OCI-LY1 (cell line): ENCODE measurements at regions not wholly inside any gene's neighbourhood (a gene's known extent, or its start where the extent isn't known, plus 50 kb on each side); places are given as distances from the start of the nearest gene placed in this dataset.

Experiments
- H2AFZ ChIP-seq: fragments of 200-600 bp; sonication (generic), shearing (Covaris generic); 2 replicates; pipeline ENCODE4 v1.6.0; 2014; ENCODE audit warnings: antibody characterized with exemption, mild to moderate bottlenecking, low read length
- H3F3A ChIP-seq: fragments of 200-600 bp; sonication (generic), shearing (Covaris generic); 2 replicates; pipeline ENCODE4 v1.6.0; 2014; ENCODE audit warnings: mild to moderate bottlenecking, antibody characterized with exemption, low read length, moderate library complexity; ENCODE audit not compliant: insufficient read depth
- H3K27ac ChIP-seq: fragments of 200-600 bp; sonication (generic); 2 replicates; pipeline ENCODE4 v1.5.1; 2014; ENCODE audit warnings: low read length, mixed run types, mild to moderate bottlenecking, low read depth; ENCODE audit not compliant: poor library complexity, severe bottlenecking
- H3K27me3 ChIP-seq: fragments of 200-600 bp; sonication (generic); 2 replicates; pipeline ENCODE4 v1.6.0; 2014; ENCODE audit warnings: antibody characterized with exemption, mild to moderate bottlenecking, low read length, moderate library complexity; ENCODE audit not compliant: insufficient read depth
- H3K36me3 ChIP-seq: fragments of 200-600 bp; sonication (generic); 2 replicates; pipeline ENCODE4 v1.6.1; 2014; ENCODE audit warnings: mild to moderate bottlenecking, antibody characterized with exemption, low read length, moderate library complexity, mixed read lengths; ENCODE audit not compliant: insufficient read depth
- H3K4me1 ChIP-seq: fragments of 200-600 bp; sonication (generic); 2 replicates; pipeline ENCODE4 v1.5.1; 2014; ENCODE audit warnings: mild to moderate bottlenecking, low read length, moderate library complexity; ENCODE audit not compliant: insufficient read depth, severe bottlenecking
- H3K4me2 ChIP-seq: fragments of 200-600 bp; sonication (generic), shearing (Covaris generic); 2 replicates; pipeline ENCODE4 v1.6.1; 2014; ENCODE audit warnings: low read length
- H3K4me3 ChIP-seq: fragments of 200-600 bp; sonication (generic); 2 replicates; pipeline ENCODE4 v1.5.1; 2014; ENCODE audit warnings: low read length, low read depth, mild to moderate bottlenecking, mixed read lengths; ENCODE audit not compliant: poor library complexity, severe bottlenecking
- H3K79me2 ChIP-seq: fragments of 200-600 bp; shearing (Covaris generic); 2 replicates; pipeline ENCODE4 v1.6.1; 2016; ENCODE audit warnings: mixed run types, low read length, mixed read lengths; ENCODE audit not compliant: insufficient read depth
- H3K9ac ChIP-seq: fragments of 200-600 bp; sonication (generic), shearing (Covaris generic); 2 replicates; pipeline ENCODE4 v1.6.1; 2014; ENCODE audit warnings: mild to moderate bottlenecking, low read length, mixed read lengths
- H3K9me2 ChIP-seq: fragments of 200-600 bp; sonication (generic), shearing (Covaris generic); 2 replicates; pipeline ENCODE4 v1.6.1; 2014; ENCODE audit warnings: low read depth, mild to moderate bottlenecking, low read length, mixed read lengths
- H3K9me3 ChIP-seq: fragments of 200-600 bp; shearing (Covaris generic); 2 replicates; pipeline ENCODE4 v1.6.1; 2014; ENCODE audit warnings: low read length, mixed read lengths
- H4K20me1 ChIP-seq: fragments of 200-600 bp; sonication (generic), shearing (Covaris generic); 2 replicates; pipeline ENCODE4 v1.6.0; 2016; ENCODE audit warnings: mild to moderate bottlenecking, low read length; ENCODE audit not compliant: insufficient read depth
- CTCF ChIP-seq: fragments of 200-600 bp; sonication (generic), shearing (Covaris generic); IDR thresholded peaks from 2 replicates; pipeline ENCODE4 v1.5.1; 2017; ENCODE audit warnings: mild to moderate bottlenecking, antibody characterized with exemption, low read length, moderate library complexity, mixed read lengths
- EZH2 ChIP-seq: fragments of 200-600 bp; sonication (generic), shearing (Covaris generic); IDR thresholded peaks from 2 replicates; pipeline ENCODE4 v1.8.0; 2017; ENCODE audit warnings: borderline replicate concordance, mixed run types, mild to moderate bottlenecking, antibody characterized with exemption, low read length, moderate library complexity, mixed read lengths

- Histone ChIP-seq H2AFZ (no peak overlapping the region), H3K4me2 (no peak overlapping the region)
- TF ChIP-seq CTCF (no peak), EZH2 (no peak)
Observed at GRCh38 chr14:51443195-51444018, 203.4 kb downstream of the TMX1 start.

GRCh38 chr14:51444353-51445000 lies 204.4 kb downstream of the TMX1 start:
- H3K4me2 ChIP-seq = no peak overlapping the region

More at GRCh38 chr14:51443195-51444018, 203.4 kb downstream of the TMX1 start:
- Histone ChIP-seq H3K9ac (no peak overlapping the region), H3K4me1 (no peaks in the 10 kb centered on the region), H3K79me2 (no peaks in the 10 kb centered on the region), H3K27ac (no peak overlapping the region), H3K4me3 (no peak overlapping the region), H3F3A (no peaks in the 10 kb centered on the region), H3K9me2 (no peaks in the 10 kb centered on the region), H4K20me1 (no peaks in the 10 kb centered on the region), H3K27me3 (no peaks in the 10 kb centered on the region), H3K36me3 (no peaks in the 10 kb centered on the region), H3K9me3 (no peaks in the 10 kb centered on the region)

GRCh38 chr14:51445001-51445390 lies 204.9 kb downstream of the TMX1 start:
- TF ChIP-seq CTCF (no peak), EZH2 (no peak)
- no peak overlapping the region for H3K27ac ChIP-seq
- H2AFZ ChIP-seq = no peak overlapping the region
- H3K9ac ChIP-seq = no peak overlapping the region
- H3K4me3 ChIP-seq = no peak overlapping the region
- no peaks in the 10 kb centered on the region for H3K27me3 ChIP-seq
- H3K36me3 ChIP-seq = no peaks in the 10 kb centered on the region
- H3K9me2 ChIP-seq = no peaks in the 10 kb centered on the region
- no peaks in the 10 kb centered on the region for H3K4me1 ChIP-seq
- H3F3A ChIP-seq = no peaks in the 10 kb centered on the region
- no peaks in the 10 kb centered on the region for H4K20me1 ChIP-seq
- no peaks in the 10 kb centered on the region for H3K9me3 ChIP-seq
- no peak overlapping the region for H3K4me2 ChIP-seq
- H3K79me2 ChIP-seq = no peaks in the 10 kb centered on the region

More at GRCh38 chr14:51444353-51445000, 204.4 kb downstream of the TMX1 start:
- no peak overlapping the region for H2AFZ ChIP-seq
- H3K9ac ChIP-seq = no peak overlapping the region
- H4K20me1 ChIP-seq = no peaks in the 10 kb centered on the region
- no peak overlapping the region for H3K27ac ChIP-seq
- no peaks in the 10 kb centered on the region for H3K27me3 ChIP-seq
- no peaks in the 10 kb centered on the region for H3K9me2 ChIP-seq
- H3K4me1 ChIP-seq = no peaks in the 10 kb centered on the region
- no peaks in the 10 kb centered on the region for H3F3A ChIP-seq
- H3K4me3 ChIP-seq = no peak overlapping the region
- no peaks in the 10 kb centered on the region for H3K36me3 ChIP-seq
- H3K79me2 ChIP-seq = no peaks in the 10 kb centered on the region
- H3K9me3 ChIP-seq = no peaks in the 10 kb centered on the region
- TF ChIP-seq CTCF = no peak
- TF ChIP-seq EZH2 = no peak
